GM19023 (cell line): ENCODE measurements at regions not wholly inside any gene's neighbourhood (a gene's known extent, or its start where the extent isn't known, plus 50 kb on each side); places are given as distances from the start of the nearest gene placed in this dataset.

Source experiments
- ATAC-seq: cut with Tn5 transposase; IDR thresholded peaks from one replicate; pipeline ENCODE4 v1.9.1; 2021; ENCODE audit warnings: mild to moderate bottlenecking, moderate library complexity; ENCODE audit not compliant: unreplicated experiment

DNA sequence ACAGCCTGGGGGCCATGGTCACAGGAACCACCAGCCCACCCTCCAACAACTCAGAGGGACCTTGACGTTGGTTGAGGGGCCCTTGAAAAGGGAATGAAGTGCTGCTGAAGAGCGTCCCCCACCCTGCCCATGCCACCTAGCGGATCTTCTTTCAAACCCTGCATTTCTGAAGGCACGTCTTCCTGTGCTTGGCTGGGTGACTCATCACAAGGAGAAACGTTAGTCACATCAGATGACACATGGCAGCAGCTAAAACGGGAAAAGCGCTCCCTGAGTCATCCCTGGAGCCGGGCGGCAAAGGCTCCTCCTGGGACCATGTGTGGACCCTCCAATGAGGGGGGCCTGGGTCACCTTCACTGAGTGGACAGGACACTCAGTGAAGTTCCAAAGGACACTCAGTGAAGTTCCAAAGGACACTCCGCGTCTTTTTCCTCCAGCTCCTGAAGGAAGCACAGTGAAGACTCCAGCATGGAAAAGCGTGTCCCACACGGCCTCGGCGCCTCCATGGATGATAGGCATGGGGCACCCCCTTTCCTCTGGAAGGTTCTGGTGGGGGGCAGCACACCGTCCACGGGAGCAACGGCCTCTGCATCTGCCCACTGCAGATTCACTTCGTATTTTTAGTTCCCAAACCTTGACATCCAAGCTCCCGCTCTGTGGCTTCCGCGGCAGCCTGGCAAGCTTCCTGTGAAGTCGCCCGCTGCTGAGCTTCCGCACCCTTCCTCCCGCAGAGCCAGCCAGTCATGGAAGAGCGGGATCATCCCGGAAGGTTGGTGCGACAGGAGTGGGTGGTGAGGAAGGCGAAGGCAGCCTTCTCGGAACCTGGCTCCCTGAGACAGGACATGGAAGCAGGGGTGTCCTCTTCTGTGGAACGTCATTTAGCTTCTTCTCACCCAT lies 383.4 kb downstream of the VRK1 start:
- ATAC-seq = no peak

DNA sequence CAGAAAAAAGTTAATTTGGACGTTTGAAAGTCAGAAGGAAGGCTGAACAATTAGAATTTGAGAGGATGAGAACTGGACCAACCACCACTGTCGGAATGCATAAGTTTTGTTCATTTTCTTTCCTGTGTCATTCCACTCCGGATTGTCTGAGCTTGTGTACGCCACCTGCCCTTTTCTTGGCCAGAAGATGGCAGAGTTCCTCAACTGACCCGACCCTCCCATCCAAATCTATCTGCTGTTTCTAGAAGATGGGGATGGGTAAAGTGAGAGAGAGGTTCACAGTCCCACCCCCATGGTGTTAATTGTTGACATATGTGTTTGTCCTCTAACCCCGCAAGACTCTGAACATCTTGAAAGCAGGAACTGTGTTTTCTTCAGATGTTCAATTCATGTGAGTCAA lies 388.0 kb downstream of the VRK1 start:
- ATAC-seq = no peak

DNA sequence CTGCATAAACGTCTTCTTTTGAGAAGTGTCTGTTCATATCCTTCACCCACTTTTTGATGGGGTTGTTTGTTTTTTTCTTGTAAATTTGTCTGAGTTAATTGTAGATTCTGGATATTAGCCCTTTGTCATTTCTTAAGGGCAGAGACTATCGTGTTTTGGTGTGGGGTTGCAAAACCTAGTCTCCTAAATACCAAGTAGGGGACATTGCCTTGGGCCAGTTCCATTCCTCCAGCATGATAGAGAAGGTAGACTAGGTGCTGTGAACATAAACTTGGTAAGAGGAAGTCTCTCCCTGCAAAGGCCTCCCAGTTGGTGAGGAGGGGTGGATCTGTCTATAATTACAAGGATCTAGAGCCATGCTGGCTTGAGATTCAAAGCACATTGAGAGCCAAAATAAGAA lies 390.7 kb downstream of the VRK1 start:
- ATAC-seq = no peak

DNA sequence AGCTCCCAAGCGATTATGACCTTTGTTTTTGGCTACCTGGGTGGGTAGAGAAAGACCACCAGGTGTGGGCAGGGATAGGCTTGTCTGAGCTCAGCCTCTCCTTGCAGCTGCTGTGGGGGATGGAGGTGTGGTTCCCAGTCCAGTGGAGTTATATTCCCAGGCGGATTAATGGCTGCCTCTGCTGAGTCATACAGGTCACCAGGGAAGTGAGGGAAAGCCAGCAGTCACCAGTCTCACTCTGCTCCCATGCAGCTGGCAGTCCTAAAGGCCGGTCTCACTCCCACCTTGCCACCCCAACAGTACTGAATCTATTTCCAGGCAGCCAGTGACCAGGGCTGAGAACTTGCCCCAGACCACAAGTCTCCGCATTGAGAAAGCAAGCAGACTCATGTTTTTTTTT lies 399.2 kb downstream of the VRK1 start:
- ATAC-seq = no peak

DNA sequence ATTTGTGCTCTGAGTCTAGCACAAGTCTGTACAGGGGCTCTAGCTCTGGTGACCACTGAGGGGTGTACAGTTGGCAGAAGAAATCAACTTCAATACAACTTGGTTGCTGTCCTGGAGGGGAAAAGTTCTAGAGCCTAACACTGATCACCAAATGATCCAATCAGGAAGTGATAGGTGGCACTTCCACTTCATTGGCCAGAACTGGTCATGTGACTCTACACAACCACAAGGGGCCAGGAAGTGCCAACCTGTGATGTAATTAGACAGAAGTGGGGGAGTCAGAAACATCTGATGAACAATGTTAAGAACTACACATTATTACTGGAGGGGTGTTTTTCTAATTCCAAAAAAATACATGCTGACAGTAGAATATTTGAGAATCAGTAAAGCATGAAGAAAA lies 401.6 kb downstream of the VRK1 start:
- ATAC-seq = no peak

DNA sequence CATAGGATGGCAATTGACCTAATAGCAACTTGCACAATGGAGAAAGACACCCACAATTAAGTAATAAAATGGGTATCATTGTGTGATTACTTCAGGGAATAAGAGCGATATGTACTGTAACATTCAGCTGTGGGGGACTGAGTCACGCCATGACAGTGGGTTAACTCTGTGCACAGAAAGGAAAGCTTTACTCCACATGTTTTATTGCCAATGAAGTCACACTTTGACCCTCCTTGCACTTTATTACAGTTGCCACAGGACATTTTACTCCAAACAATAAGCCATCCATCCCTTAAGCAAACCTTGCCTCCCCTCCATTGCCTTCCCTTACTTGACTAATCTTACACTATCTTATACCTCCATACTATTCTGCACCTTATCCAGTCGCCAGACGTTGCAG lies 403.1 kb downstream of the VRK1 start:
- ATAC-seq = no peak

DNA sequence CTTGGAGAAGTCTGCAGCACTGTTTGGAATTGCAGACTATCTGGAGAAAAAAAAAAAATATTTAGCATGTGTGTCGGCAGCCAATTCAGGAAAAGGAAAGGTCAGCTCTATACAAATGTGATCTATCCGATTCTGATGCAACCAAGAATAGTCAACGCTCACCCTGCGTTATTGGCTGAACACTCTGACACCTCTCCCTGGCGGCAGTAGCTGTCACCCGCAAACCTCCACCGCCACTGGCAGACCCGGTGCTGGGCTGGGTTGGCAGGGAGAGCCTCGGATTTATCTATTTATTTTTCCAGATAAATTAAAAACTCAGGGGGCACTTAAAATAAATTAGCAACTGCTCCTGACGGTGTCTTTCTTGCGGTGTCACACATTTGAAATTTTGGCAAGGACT lies 409.7 kb downstream of the VRK1 start:
- ATAC-seq = no peak

DNA sequence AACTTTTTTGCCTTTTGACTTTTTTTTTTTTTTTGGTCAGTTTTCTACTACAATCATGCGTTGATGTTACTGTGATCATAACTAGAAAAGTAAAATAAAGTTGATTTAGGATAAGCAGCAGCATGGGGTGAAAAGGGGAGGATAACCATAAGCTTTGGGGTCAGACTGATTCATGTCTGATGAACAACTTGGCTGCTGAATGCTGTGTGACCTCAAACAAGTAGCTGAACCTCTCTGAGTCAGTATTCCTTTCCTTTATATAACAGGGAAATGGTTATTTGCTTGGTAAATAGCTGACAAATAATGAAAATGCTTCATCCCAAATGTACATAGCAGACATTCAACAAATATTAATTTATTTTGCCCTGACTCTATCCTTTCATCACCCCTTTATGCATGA lies 413.0 kb downstream of the VRK1 start:
- no peak for ATAC-seq

DNA sequence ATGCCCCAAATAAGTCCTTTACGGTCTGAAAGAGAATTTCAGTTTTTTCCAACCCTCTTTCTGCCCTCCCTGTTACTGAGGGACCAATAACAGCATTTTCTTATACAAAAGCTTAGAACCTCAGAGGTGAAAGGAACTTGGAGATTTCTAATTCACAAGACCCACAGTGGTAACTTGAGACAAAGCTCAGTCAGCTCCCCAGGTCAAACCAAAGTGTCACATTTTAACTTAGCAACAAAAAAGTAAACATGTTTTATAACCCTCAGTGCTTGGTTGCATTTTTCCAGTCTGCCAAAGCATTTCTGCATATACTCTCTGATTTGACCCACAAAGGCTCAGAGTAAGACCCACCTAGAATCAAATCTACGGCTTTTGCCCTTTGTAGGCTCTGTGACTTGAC lies 415.2 kb downstream of the VRK1 start:
- ATAC-seq = no peak

DNA sequence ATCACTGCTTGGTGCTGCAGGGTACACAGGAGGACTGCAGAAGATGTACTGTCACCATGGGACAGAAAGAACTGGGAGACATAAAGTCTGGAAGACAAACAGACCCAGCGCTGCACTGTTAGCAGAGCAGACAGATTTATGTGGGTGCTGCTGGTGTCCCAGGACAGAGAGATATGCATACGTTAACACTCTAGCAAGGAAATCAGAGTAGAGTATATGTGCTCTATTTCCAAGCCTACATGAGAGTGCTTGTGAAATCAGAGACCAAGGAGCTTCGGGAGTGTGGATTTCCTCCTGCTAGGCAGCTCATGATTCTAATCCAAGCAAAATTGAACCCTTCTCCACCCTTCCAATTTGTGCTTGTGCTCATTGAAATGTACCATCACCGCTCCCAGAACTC lies 416.5 kb downstream of the VRK1 start:
- ATAC-seq = no peak

DNA sequence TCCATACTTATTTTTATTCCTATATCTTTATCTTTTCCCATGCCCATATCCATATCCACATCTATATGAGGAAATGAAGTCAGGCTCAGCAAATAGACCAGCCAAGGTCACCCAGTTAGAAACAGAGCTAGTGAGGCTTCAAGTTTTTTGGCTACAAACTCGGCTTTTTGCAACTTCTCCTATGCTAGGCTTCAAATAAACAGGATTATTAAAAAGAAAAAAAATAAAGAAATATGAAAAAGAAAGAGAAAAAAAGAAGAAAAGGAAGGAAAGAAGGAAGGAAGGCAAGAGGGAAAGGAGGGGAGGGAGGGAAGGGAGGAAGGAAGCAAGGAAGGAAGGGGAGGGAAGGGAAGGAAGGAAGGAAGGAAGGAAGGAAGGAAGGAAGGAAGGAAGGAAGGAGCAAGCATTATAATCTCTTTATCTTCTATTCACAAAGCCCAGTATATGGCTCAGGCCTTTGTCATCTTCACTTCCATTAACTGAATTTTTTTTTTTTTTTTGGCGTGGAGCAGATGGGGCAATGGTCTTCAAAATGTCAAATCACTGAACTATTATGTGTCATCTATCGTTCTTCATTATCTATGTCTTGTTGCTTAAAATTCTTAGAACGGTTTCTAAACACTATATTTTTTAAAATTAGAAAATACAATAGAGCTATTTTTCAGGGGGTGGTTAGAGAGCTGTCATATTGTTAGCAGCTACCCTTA lies 418.2 kb downstream of the VRK1 start:
- ATAC-seq = no peak

DNA sequence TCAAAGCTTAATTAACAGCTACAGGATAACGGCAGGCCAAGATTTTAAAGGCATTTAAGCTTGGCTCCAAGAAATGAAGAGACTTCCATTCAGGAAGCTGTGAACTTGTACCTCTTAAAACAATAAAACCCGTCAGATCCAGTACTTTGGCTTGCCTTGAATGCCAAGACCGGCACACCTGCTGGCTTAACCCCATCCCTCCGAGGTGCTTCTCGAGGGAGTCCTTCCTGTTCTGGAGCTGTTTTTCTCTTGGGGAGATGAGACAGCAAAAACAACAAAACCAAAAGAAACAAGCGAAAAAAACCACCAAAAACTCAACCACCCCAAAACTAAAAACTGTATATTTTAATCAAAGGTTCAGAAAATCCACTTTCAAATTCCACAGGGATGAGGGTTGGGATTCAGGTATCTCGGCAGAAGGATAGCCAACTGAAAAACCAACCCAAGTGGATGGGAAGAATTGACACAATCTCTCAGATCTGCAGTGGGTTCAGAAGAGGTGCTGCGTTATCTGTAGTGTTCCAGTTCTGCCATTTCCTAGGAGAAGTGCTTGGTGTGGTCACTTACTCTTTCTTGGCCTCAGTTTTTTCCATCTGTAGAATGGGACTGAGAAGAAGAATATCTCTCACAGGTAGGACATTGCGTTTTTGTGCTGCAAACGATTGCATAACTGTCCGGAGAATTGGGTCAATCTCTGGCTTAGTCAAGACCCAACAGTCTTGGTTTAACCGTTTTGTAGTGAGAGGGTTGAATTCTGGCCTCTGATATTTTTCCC lies 420.1 kb downstream of the VRK1 start:
- ATAC-seq = no peak

DNA sequence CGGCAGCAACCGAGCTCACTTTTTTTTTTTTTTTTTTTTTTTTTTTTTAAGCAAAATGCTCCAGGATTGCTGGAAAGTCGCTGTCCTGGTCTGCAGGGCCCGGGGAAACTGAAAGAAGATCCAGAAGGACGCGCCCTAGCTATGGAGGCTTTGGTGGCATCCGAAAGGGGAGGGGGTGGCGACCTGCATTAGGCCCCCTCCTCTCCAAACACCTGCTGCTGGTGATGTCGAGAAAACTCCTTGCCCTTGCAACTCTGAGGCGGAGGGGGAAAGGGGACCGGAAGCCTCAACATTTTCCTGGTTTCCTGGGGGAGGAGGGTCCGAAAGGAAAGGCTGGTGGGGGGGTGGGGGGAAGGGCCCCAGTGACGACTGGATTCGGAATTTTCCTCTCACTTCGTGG lies 421.1 kb downstream of the VRK1 start:
- no peak for ATAC-seq

DNA sequence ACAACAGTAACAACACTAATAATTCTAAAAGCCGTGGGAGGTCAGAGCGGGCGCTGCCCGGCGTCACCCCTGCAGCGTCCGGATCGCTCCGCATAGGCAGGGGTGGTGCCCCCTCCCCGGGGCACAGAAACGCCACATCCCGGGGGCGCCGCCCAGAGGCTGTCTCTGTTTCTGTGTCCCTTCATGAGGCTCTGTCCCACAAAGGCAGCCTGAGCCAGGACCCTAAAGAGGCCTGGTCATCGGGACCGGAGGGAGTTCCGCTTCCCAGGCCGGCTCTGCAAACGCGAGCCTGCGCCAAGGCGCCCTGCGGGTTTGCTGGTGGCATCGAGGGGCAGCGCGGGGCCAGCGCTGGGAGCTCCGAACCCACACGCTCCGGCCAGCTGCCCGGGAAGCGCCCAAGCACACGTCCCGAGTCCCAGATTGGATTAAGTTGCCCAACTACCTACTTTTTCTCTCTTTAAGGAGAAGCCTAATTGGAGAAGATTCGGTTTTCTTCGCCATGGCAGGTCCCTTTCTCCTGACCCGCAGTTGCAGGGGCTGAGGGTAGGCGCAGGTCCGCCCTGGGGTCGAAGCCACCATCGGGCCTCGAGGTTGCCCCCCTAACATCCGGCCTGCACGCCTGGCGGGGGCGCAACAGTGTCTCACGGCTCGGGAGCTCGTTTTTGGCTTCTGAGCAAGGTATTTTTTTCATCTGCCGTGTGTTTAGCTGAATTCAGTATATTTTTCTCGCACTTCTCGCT lies 421.7 kb downstream of the VRK1 start:
- no peak for ATAC-seq

DNA sequence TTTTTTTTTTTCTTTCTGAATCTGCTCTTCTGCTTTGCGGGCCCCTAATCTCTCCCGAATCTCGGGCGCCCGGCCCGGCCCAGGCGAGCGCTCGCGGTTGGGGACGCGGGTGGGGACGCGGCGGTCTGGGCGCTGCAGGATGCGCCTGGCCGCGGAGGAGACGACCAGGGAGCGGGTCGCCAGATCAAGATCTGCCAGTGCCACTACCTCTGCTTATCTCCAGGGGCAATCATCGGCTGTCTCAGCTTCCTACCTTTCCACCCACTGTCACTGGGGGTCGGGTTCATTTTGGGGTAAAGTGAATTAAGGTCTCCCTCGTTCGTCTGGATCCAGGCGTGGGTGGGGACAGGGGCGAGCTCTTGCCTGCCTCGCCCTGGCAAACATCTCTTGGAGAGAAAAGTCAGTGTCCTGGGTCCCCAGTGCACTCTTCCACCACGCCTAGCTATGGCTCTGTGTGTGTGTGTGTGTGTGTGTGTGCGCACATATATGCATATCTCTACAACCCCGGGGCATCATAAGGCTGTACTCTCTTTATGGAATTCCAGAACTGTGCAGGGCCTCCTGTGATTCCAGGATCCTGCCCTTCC lies 422.3 kb downstream of the VRK1 start:
- no peak for ATAC-seq

DNA sequence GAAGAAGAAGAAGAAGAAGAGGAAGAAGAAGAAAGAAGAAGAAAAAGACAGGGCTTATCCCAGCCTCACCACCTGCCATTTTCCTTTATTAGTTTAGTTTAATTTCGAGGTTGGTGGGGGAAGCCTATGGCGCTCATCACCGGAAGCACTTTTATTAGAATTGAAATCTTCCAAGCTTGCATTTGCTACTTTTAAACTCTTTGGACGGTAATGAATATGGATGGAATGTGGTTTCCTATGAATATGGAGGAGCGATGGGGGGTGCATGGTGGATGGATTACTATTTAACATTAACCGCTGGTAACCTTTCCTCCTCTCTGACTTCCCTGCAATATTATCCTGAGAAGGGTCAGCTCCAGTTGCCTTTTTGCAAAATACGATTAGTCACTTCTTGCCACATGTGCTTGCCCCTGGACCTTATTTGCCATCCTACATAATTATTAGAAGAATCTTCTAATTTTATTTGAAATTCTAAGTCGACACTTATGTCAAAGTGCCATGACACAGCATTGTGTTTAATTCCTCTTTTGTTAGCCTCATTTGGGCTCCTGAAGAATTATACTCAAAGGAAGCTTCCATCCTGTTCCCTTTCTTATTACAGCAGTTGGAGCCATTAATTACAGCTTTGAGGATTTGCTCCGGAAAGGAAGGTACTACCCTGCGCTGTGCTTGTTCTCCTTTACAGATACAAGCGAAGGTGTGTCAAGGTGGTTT lies 424.5 kb downstream of the VRK1 start:
- ATAC-seq = no peak

DNA sequence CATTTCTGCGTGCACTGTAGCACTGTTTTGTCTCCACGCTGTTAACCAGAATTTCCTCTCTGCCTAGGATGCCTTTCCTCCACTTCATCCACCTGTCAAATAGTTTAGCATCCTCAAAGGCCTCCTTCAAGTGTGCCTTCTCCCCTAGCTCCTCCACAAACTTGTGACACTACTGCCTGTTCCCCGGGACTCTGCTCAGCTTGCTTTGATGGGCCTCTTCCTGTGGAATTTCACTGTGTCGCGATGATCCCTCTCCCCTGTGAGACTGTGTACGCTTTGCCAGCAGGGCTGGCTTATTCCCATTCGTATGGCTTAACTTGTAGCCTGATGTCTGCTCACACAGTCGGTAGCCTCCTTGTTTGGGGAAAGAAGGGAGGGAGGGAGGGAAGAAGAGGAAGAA lies 426.8 kb downstream of the VRK1 start:
- ATAC-seq = no peak

DNA sequence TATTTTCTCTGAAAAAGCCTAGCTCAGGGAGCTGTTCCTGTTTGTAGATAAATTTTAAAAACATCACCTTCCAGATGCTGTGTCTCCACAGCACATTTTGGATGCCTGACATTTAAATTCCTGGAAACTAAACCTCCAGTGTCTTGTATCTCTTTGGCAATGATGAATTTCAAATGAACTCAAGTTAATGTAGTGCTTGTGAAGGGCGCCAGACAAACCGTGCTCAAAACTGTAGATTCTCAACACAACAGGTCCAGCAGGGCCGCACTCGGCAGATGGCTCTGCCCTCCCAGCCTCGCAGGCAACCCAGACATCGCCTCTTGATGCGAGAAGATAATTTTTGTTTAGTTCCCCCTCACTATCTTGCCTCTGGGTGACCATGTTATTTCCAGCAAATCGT lies 432.9 kb downstream of the VRK1 start:
- ATAC-seq = no peak

DNA sequence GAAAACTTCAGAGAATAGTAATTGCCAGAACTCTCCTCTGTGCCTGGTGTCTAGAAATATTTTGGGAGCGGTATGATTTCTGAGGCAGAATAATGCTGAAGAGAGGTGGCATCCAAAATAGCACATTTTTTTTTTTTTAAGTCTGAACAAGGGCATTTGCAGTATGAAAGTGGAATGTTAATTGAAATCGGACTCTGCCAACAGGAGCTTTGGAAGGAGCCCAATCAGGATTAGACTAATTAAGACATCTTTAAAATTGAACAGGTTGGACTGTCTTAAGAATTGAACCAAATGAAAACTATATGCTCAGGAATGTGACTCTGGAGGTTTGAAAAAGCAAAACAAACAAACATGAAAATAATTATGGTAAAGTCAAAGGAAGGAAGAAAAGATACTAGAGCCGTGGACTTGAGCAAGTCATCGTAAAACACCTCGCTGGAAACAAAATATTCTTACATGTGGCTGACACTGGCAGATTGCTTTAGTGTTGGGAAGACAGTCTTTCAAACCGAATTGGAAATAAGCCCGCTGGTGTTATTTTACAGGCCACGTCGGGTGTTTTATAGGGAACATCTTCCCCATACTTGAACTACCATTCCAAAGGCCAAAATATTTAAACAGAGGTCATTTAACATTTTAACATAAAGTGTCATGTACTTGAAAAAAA lies 436.3 kb downstream of the VRK1 start:
- ATAC-seq = no peak
